ENCODE measurements at regions not wholly inside any gene's neighbourhood (a gene's known extent, or its start where the extent isn't known, plus 50 kb on each side); places are given as distances from the start of the nearest gene placed in this dataset.

DNA sequence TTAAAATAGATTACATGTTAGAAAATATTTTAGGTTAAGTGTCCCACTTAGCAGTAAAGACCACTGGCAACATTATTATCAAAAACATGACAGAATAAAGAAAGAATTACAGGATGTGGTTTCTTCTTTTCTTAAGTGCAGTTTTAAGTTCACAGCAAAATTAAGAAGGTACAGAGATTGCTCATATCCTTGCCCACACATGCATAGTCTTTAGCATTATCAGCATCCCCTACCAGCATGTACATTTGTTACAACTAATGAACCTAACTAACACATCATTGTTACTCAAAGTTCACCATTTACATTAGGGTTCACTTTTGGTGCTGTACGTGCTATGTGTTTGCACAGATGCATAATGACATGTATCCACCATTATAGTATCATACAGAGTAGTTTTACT is 837.7 kb upstream of the CDH9 start:
- DNase-seq (no peak), ATAC-seq (ENCODE audit: insufficient read depth, low read depth) (peak; percentile 70)
- no peaks in the 10 kb centered on the region for H4K20me1 ChIP-seq (ENCODE audit: insufficient read depth, low read length)
- H3K4me2 ChIP-seq (ENCODE audit: insufficient read depth, low read length) = no peak overlapping the region
- H3K4me1 ChIP-seq (ENCODE audit: insufficient read depth, low read length) = no peaks in the 10 kb centered on the region
- no peaks in the 10 kb centered on the region for H3K27me3 ChIP-seq (ENCODE audit: insufficient read depth, low read length, poor library complexity)
- no peaks in the 10 kb centered on the region for H3K9me3 ChIP-seq (ENCODE audit: insufficient read depth, low read length, severe bottlenecking)
- H3K36me3 ChIP-seq (ENCODE audit: insufficient read depth, low read length) = no peaks in the 10 kb centered on the region
- H2AFZ ChIP-seq (ENCODE audit: low read depth, low read length) = no peak overlapping the region
- no peak overlapping the region for H3K9ac ChIP-seq (ENCODE audit: low read depth, low read length)
- H3K4me3 ChIP-seq (ENCODE audit: low read depth in 1 of 2, low read length in 2 of 2) = no peak overlapping the region
- TF ChIP-seq, protein P1, sequence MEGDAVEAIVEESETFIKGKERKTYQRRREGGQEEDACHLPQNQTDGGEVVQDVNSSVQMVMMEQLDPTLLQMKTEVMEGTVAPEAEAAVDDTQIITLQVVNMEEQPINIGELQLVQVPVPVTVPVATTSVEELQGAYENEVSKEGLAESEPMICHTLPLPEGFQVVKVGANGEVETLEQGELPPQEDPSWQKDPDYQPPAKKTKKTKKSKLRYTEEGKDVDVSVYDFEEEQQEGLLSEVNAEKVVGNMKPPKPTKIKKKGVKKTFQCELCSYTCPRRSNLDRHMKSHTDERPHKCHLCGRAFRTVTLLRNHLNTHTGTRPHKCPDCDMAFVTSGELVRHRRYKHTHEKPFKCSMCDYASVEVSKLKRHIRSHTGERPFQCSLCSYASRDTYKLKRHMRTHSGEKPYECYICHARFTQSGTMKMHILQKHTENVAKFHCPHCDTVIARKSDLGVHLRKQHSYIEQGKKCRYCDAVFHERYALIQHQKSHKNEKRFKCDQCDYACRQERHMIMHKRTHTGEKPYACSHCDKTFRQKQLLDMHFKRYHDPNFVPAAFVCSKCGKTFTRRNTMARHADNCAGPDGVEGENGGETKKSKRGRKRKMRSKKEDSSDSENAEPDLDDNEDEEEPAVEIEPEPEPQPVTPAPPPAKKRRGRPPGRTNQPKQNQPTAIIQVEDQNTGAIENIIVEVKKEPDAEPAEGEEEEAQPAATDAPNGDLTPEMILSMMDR (IDR thresholded peaks at IDR 0.05; ENCODE audit: borderline replicate concordance, extremely low read depth, low read length, poor library complexity, severe bottlenecking) = no peak
- TF ChIP-seq EZH2 (IDR thresholded peaks at IDR 0.05; ENCODE audit: borderline replicate concordance, low read depth, low read length, severe bottlenecking) = no peak
- H3K27ac ChIP-seq (ENCODE audit: low read length) = no peak overlapping the region
- H3K79me2 ChIP-seq (ENCODE audit: insufficient read depth, low read length) = no peaks in the 10 kb centered on the region

DNA sequence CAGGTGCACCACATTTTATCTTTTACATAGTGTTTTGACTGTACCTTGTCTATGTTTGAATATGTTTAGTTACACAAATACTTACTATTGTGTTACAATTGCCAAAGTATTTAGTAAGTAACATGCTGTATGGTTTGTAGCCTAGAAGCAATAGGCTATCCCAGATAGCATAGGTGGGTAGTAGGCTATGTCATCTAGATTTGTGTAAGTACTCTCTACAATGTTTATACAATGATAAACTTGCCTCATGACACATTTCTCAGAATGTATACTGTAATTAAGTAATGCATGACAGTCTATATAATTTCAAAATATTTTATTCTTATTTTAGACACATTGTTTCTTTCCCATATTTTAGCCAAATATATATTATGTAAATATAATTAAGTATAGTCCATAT is 836.8 kb upstream of the CDH9 start:
- Histone ChIP-seq H3K27me3 (ENCODE audit: insufficient read depth, low read length, poor library complexity) (no peaks in the 10 kb centered on the region), H2AFZ (ENCODE audit: low read depth, low read length) (no peak overlapping the region), H3K36me3 (ENCODE audit: insufficient read depth, low read length) (no peaks in the 10 kb centered on the region), H3K4me2 (ENCODE audit: insufficient read depth, low read length) (no peak overlapping the region), H3K79me2 (ENCODE audit: insufficient read depth, low read length) (no peaks in the 10 kb centered on the region), H3K4me1 (ENCODE audit: insufficient read depth, low read length) (no peaks in the 10 kb centered on the region), H3K9ac (ENCODE audit: low read depth, low read length) (no peak overlapping the region), H3K4me3 (ENCODE audit: low read depth in 1 of 2, low read length in 2 of 2) (no peak overlapping the region), H3K27ac (ENCODE audit: low read length) (no peak overlapping the region), H3K9me3 (ENCODE audit: insufficient read depth, low read length, severe bottlenecking) (no peaks in the 10 kb centered on the region), H4K20me1 (ENCODE audit: insufficient read depth, low read length) (no peaks in the 10 kb centered on the region)
- TF ChIP-seq EZH2 (IDR thresholded peaks at IDR 0.05; ENCODE audit: borderline replicate concordance, low read depth, low read length, severe bottlenecking) = no peak
- TF ChIP-seq, protein P1 (IDR thresholded peaks at IDR 0.05; ENCODE audit: borderline replicate concordance, extremely low read depth, low read length, poor library complexity, severe bottlenecking) = no peak
- DNase-seq = no peak
- no peak for ATAC-seq (ENCODE audit: insufficient read depth, low read depth)

DNA sequence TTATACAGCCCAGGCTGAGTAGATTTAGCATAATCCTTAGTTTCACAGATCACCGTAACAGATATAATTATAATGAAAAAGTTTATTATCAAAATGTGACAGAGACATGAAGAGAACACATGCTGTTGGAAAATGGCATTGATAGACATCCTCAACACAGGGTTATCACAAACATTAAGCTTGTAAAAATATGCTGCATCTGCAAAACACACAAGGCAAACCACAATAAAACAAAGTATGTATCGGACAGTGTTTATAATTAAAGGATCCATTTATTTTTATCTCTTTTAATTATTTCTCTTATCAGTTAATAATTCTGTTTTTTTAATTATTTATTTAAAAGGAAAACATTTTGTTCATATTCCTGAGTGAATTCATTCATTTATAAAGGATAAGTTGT is 829.9 kb upstream of the CDH9 start:
- H3K4me1 ChIP-seq (ENCODE audit: insufficient read depth, low read length) = no peaks in the 10 kb centered on the region
- no peaks in the 10 kb centered on the region for H3K36me3 ChIP-seq (ENCODE audit: insufficient read depth, low read length)
- no peaks in the 10 kb centered on the region for H4K20me1 ChIP-seq (ENCODE audit: insufficient read depth, low read length)
- no peak for TF ChIP-seq EZH2 (IDR thresholded peaks at IDR 0.05; ENCODE audit: borderline replicate concordance, low read depth, low read length, severe bottlenecking)
- TF ChIP-seq, protein P1 (IDR thresholded peaks at IDR 0.05; ENCODE audit: borderline replicate concordance, extremely low read depth, low read length, poor library complexity, severe bottlenecking) = no peak
- no peak overlapping the region for H3K9ac ChIP-seq (ENCODE audit: low read depth, low read length)
- no peak overlapping the region for H3K27ac ChIP-seq (ENCODE audit: low read length)
- no peaks in the 10 kb centered on the region for H3K79me2 ChIP-seq (ENCODE audit: insufficient read depth, low read length)
- no peak for ATAC-seq (ENCODE audit: insufficient read depth, low read depth)
- no peak overlapping the region for H2AFZ ChIP-seq (ENCODE audit: low read depth, low read length)
- DNase-seq = no peak
- H3K27me3 ChIP-seq (ENCODE audit: insufficient read depth, low read length, poor library complexity) = no peaks in the 10 kb centered on the region
- no peak overlapping the region for H3K4me3 ChIP-seq (ENCODE audit: low read depth in 1 of 2, low read length in 2 of 2)
- H3K4me2 ChIP-seq (ENCODE audit: insufficient read depth, low read length) = no peak overlapping the region
- H3K9me3 ChIP-seq (ENCODE audit: insufficient read depth, low read length, severe bottlenecking) = no peaks in the 10 kb centered on the region

DNA sequence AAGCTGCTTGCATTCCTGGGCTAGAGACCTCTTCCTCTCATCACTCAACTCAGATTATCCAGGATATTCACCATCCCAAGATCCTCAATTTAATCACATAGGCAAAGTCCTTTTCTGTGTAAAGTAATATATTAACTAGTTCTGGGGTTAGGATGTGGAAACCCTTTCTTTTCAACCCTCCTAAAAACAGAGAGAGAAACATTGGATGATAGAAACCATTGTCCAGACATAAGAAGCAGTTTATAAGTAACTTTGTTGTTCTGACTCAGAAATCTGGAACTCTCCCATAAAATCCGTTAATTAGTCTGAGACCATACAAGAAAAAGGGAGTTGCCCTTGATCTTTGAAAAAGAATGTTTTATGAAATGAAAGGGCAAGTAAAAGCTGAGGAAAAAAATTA is 817.1 kb upstream of the CDH9 start:
- H3K27ac ChIP-seq (ENCODE audit: low read length) = no peak overlapping the region
- no peaks in the 10 kb centered on the region for H3K79me2 ChIP-seq (ENCODE audit: insufficient read depth, low read length)
- DNase-seq (no peak), ATAC-seq (ENCODE audit: insufficient read depth, low read depth) (no peak)
- no peaks in the 10 kb centered on the region for H3K36me3 ChIP-seq (ENCODE audit: insufficient read depth, low read length)
- H3K9ac ChIP-seq (ENCODE audit: low read depth, low read length) = no peak overlapping the region
- no peaks in the 10 kb centered on the region for H3K4me1 ChIP-seq (ENCODE audit: insufficient read depth, low read length)
- no peak for TF ChIP-seq EZH2 (IDR thresholded peaks at IDR 0.05; ENCODE audit: borderline replicate concordance, low read depth, low read length, severe bottlenecking)
- TF ChIP-seq, protein P1 (IDR thresholded peaks at IDR 0.05; ENCODE audit: borderline replicate concordance, extremely low read depth, low read length, poor library complexity, severe bottlenecking) = no peak
- H3K4me2 ChIP-seq (ENCODE audit: insufficient read depth, low read length) = no peak overlapping the region
- no peaks in the 10 kb centered on the region for H4K20me1 ChIP-seq (ENCODE audit: insufficient read depth, low read length)
- H3K9me3 ChIP-seq (ENCODE audit: insufficient read depth, low read length, severe bottlenecking) = peaks cover 2% of the 10 kb centered on the region
- no peak overlapping the region for H2AFZ ChIP-seq (ENCODE audit: low read depth, low read length)
- no peak overlapping the region for H3K4me3 ChIP-seq (ENCODE audit: low read depth in 1 of 2, low read length in 2 of 2)
- no peaks in the 10 kb centered on the region for H3K27me3 ChIP-seq (ENCODE audit: insufficient read depth, low read length, poor library complexity)

Measured in DND-41 (cell line).